ENCODE measurements at regions not wholly inside any gene's neighbourhood (a gene's known extent, or its start where the extent isn't known, plus 50 kb on each side); places are given as distances from the start of the nearest gene placed in this dataset.

GRCh38 chr5:174402222-174402812, 322.1 kb upstream of the MSX2 start:
- H3K9ac ChIP-seq (ENCODE audit: control insufficient read depth, insufficient read depth, low read length) = no peak overlapping the region
- CTCF ChIA-PET = interaction anchor here (0.8 to 2.1 kb wide), 2 partner anchors 15 to 17 kb away, joined by 3 to 14 read pairs; no protein-coding TSS in a partner anchor
- no TSS peak for BruUV-seq (replicated peaks)
- no peaks in the 10 kb centered on the region for H3K9me3 ChIP-seq (replicated peaks; ENCODE audit: control insufficient read depth, insufficient read depth, low read length)
- H3K4me3 ChIP-seq = no peak overlapping the region
- intact Hi-C loops (cut with micrococcal nuclease; ENCODE audit: unreplicated experiment) = no loop called here
- SMC1A ChIA-PET (ENCODE audit: uncharacterized antibody, unreplicated experiment) = no interaction called here
- TF ChIP-seq ZSCAN29 (IDR thresholded peaks at IDR 0.05) (no peak), POLR2A (IDR thresholded peaks at IDR 0.05; ENCODE audit: low read depth, low read length) (no peak), RELA (IDR thresholded peaks at IDR 0.05; ENCODE audit: borderline replicate concordance, partially characterized antibody) (no peak), MYC (IDR thresholded peaks at IDR 0.05; ENCODE audit: insufficient read depth, insufficient read length, insufficient replicate concordance, low read length, severe bottlenecking) (no peak), SREBF2 (IDR thresholded peaks at IDR 0.05; ENCODE audit: low read length) (no peak), CBX3 (IDR thresholded peaks at IDR 0.05; ENCODE audit: borderline replicate concordance, low read depth) (no peak)
- DNase-seq (ENCODE audit: low read depth, low spot score) (no peak), ATAC-seq (no peak), FAIRE-seq (no peak)
- H3K36me3 ChIP-seq (ENCODE audit: control insufficient read depth in 2 of 2, insufficient read depth in 2 of 2, low read length in 1 of 2) = no peaks in the 10 kb centered on the region
- no peaks in the 10 kb centered on the region for H4K20me1 ChIP-seq (ENCODE audit: control insufficient read depth, insufficient read depth)
- WGBS (ENCODE audit: insufficient coverage, insufficient replicate concordance, low lambda C conversion rate, missing lambda C conversion rate) = 30% methylated on average over 4 of the region's 4 CpGs
- no peaks in the 10 kb centered on the region for H3K79me2 ChIP-seq (ENCODE audit: control insufficient read depth, insufficient read depth, low read length)
- no peaks in the 10 kb centered on the region for H3K4me1 ChIP-seq (ENCODE audit: control insufficient read depth, insufficient read depth, low read length)
- POLR2A ChIA-PET = no interaction called here
- in situ Hi-C loops (cut with MboI) = loop anchor here (25.0 kb wide), 1 partner anchor 535 kb away; no protein-coding TSS in a partner anchor
- H2AFZ ChIP-seq (ENCODE audit: control insufficient read depth, low read depth, low read length) = no peak overlapping the region
- no peaks in the 10 kb centered on the region; a peak in 2 of 4 replicates for H3K27me3 ChIP-seq (replicated peaks in 1 of 2; ENCODE audit: control insufficient read depth in 2 of 2, insufficient read depth in 2 of 2, low read length in 1 of 2)
- RAD21 ChIA-PET (ENCODE audit: unreplicated experiment) = no interaction called here
- H3K27ac ChIP-seq (ENCODE audit: control insufficient read depth, insufficient read depth) = no peak overlapping the region
- no peak overlapping the region for H3K4me2 ChIP-seq (ENCODE audit: control insufficient read depth, insufficient read depth)

- SMC1A ChIA-PET (ENCODE audit: uncharacterized antibody, unreplicated experiment) = no interaction called here
- H2AFZ ChIP-seq (ENCODE audit: control insufficient read depth, low read depth, low read length) = no peak overlapping the region
- H3K27me3 ChIP-seq (replicated peaks in 1 of 2; ENCODE audit: control insufficient read depth in 2 of 2, insufficient read depth in 2 of 2, low read length in 1 of 2) = peaks cover 0 to 2% of the 10 kb centered on the region in 2 experiments; a peak in 2 of 4 replicates
- H4K20me1 ChIP-seq (ENCODE audit: control insufficient read depth, insufficient read depth) = no peaks in the 10 kb centered on the region
- 34% methylated on average over 5 of the region's 5 CpGs for WGBS (ENCODE audit: insufficient coverage, insufficient replicate concordance, low lambda C conversion rate, missing lambda C conversion rate)
- DNase-seq (ENCODE audit: low read depth, low spot score) = no peak
- no peak overlapping the region for H3K4me3 ChIP-seq
- CTCF ChIA-PET = interaction anchor here (0.6 kb wide), 1 partner anchor 240 kb away, joined by 4 read pairs; no protein-coding TSS in a partner anchor
- no peak for TF ChIP-seq HDAC6 (IDR thresholded peaks at IDR 0.05; ENCODE audit: unreplicated experiment)
- TF ChIP-seq ATF7 (IDR thresholded peaks at IDR 0.05; ENCODE audit: low read depth) = no peak
- TF ChIP-seq TBL1XR1 (IDR thresholded peaks at IDR 0.05; ENCODE audit: low read depth, low read length) = no peak
- no peak for TF ChIP-seq CEBPZ (IDR thresholded peaks at IDR 0.05; ENCODE audit: low read depth, low read length)
- no peak for TF ChIP-seq IRF3 (IDR thresholded peaks at IDR 0.05)
- no peak for TF ChIP-seq ZBED1 (IDR thresholded peaks at IDR 0.05; ENCODE audit: borderline replicate concordance)
- POLR2A ChIA-PET = no interaction called here
- RAD21 ChIA-PET (ENCODE audit: unreplicated experiment) = no interaction called here
- ATAC-seq = no peak
- no peaks in the 10 kb centered on the region for H3K79me2 ChIP-seq (ENCODE audit: control insufficient read depth, insufficient read depth, low read length)
- H3K36me3 ChIP-seq (ENCODE audit: control insufficient read depth in 2 of 2, insufficient read depth in 2 of 2, low read length in 1 of 2) = no peaks in the 10 kb centered on the region
- intact Hi-C loops (cut with micrococcal nuclease; ENCODE audit: unreplicated experiment) = no loop called here
- in situ Hi-C loops (cut with MboI) = loop anchor here (25.0 kb wide), 1 partner anchor 532 kb away; no protein-coding TSS in a partner anchor
- no peak overlapping the region for H3K9ac ChIP-seq (ENCODE audit: control insufficient read depth, insufficient read depth, low read length)
- H3K4me2 ChIP-seq (ENCODE audit: control insufficient read depth, insufficient read depth) = no peak overlapping the region
- no TSS peak for BruUV-seq (replicated peaks)
- H3K4me1 ChIP-seq (ENCODE audit: control insufficient read depth, insufficient read depth, low read length) = no peaks in the 10 kb centered on the region
- no peak for FAIRE-seq
- H3K9me3 ChIP-seq (replicated peaks; ENCODE audit: control insufficient read depth, insufficient read depth, low read length) = no peaks in the 10 kb centered on the region
- H3K27ac ChIP-seq (ENCODE audit: control insufficient read depth, insufficient read depth) = no peak overlapping the region
Measured at GRCh38 chr5:174404848-174405247, 319.5 kb upstream of the MSX2 start.

Measured in GM12878 (cell line).